ENCODE measurements at regions not wholly inside any gene's neighbourhood (a gene's known extent, or its start where the extent isn't known, plus 50 kb on each side); places are given as distances from the start of the nearest gene placed in this dataset.

- intact Hi-C loops (cut with micrococcal nuclease) = no loop called here
- H4K20me1 ChIP-seq (ENCODE audit: low read length) = no peaks in the 10 kb centered on the region
- CTCF ChIA-PET = no interaction called here
- POLR2A ChIA-PET (ENCODE audit: unreplicated experiment) = no interaction called here
- no peaks in the 10 kb centered on the region for H3K9me3 ChIP-seq (ENCODE audit: low read length)
- no peaks in the 10 kb centered on the region for H3K4me1 ChIP-seq (ENCODE audit: insufficient read depth, low read length)
- ATAC-seq (no peak), DNase-seq (no peak)
- no peaks in the 10 kb centered on the region for H3K9me2 ChIP-seq (replicated peaks; ENCODE audit: low read length)
- H3K4me2 ChIP-seq (ENCODE audit: low read length) = no peak overlapping the region
- no peaks in the 10 kb centered on the region for H3K79me2 ChIP-seq (ENCODE audit: low read length)
- no peaks in the 10 kb centered on the region for H3K36me3 ChIP-seq (ENCODE audit: low read depth, low read length)
- no peak overlapping the region for H3K27ac ChIP-seq (ENCODE audit: low read length)
- H2AFZ ChIP-seq (ENCODE audit: low read length) = no peak overlapping the region
- no peak overlapping the region for H3K4me3 ChIP-seq (ENCODE audit: low read length)
- H3K27me3 ChIP-seq (ENCODE audit: low read length) = no peaks in the 10 kb centered on the region
- no peaks in the 10 kb centered on the region for H3F3A ChIP-seq (ENCODE audit: low read length, unreplicated experiment)
- H3K9ac ChIP-seq (ENCODE audit: low read length) = no peak overlapping the region
- no TSS peak for BruUV-seq (replicated peaks)
- no peak for TF ChIP-seq EZH2 (IDR thresholded peaks at IDR 0.05; ENCODE audit: low read length, unreplicated experiment)
- TF ChIP-seq, protein P1, sequence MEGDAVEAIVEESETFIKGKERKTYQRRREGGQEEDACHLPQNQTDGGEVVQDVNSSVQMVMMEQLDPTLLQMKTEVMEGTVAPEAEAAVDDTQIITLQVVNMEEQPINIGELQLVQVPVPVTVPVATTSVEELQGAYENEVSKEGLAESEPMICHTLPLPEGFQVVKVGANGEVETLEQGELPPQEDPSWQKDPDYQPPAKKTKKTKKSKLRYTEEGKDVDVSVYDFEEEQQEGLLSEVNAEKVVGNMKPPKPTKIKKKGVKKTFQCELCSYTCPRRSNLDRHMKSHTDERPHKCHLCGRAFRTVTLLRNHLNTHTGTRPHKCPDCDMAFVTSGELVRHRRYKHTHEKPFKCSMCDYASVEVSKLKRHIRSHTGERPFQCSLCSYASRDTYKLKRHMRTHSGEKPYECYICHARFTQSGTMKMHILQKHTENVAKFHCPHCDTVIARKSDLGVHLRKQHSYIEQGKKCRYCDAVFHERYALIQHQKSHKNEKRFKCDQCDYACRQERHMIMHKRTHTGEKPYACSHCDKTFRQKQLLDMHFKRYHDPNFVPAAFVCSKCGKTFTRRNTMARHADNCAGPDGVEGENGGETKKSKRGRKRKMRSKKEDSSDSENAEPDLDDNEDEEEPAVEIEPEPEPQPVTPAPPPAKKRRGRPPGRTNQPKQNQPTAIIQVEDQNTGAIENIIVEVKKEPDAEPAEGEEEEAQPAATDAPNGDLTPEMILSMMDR (conservative IDR thresholded peaks at IDR 0.05; ENCODE audit: low read depth, low read length) = no peak
- TF ChIP-seq EZH2phosphoT487 (IDR thresholded peaks at IDR 0.05; ENCODE audit: borderline replicate concordance, low read length) = no peak
Observed at GRCh38 chr1:218815076-218815475, 358.6 kb upstream of the LYPLAL1 start.

DNA sequence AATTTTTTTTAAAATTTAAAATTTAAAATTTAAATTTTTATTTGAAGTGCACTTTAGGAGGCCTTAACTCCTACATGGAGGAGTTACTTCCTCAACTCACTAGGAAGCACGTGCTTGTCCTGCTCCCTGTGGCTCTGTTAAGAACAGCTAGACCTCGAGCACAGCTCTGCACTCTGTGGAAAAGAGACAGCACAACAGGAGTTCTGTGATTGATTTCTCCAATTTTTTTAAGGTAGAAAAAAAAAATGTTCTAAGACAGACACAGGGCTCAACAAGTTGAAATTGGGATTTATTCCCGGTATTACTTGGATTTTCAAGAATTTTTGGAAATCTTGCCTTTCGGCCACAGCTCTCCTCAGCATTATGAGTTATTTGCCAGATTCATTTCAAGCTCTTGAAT, 356.6 kb upstream of the LYPLAL1 start:
- Histone ChIP-seq H3F3A (ENCODE audit: low read length, unreplicated experiment) (no peaks in the 10 kb centered on the region), H3K27ac (ENCODE audit: low read length) (no peak overlapping the region), H3K9me3 (ENCODE audit: low read length) (no peaks in the 10 kb centered on the region), H3K4me2 (ENCODE audit: low read length) (no peak overlapping the region), H3K27me3 (ENCODE audit: low read length) (no peaks in the 10 kb centered on the region), H3K79me2 (ENCODE audit: low read length) (no peaks in the 10 kb centered on the region), H2AFZ (ENCODE audit: low read length) (no peak overlapping the region), H3K9ac (ENCODE audit: low read length) (no peak overlapping the region), H3K4me3 (ENCODE audit: low read length) (no peak overlapping the region), H3K9me2 (replicated peaks; ENCODE audit: low read length) (no peaks in the 10 kb centered on the region), H4K20me1 (ENCODE audit: low read length) (no peaks in the 10 kb centered on the region), H3K36me3 (ENCODE audit: low read depth, low read length) (no peaks in the 10 kb centered on the region), H3K4me1 (ENCODE audit: insufficient read depth, low read length) (no peaks in the 10 kb centered on the region)
- intact Hi-C loops (cut with micrococcal nuclease) = no loop called here
- BruUV-seq (replicated peaks) = no TSS peak
- ATAC-seq (peak; percentile 50), DNase-seq (no peak)
- POLR2A ChIA-PET (ENCODE audit: unreplicated experiment) = interaction anchor here (0.7 kb wide), 1 partner anchor 82 kb away, joined by 3 read pairs; no protein-coding TSS in a partner anchor
- TF ChIP-seq, protein P1 (conservative IDR thresholded peaks at IDR 0.05; ENCODE audit: low read depth, low read length) = no peak
- TF ChIP-seq EZH2 (IDR thresholded peaks at IDR 0.05; ENCODE audit: low read length, unreplicated experiment) (no peak), EZH2phosphoT487 (IDR thresholded peaks at IDR 0.05; ENCODE audit: borderline replicate concordance, low read length) (no peak)
- CTCF ChIA-PET = no interaction called here

GRCh38 chr1:218817691-218818465, 355.8 kb upstream of the LYPLAL1 start:
- Histone ChIP-seq H3K4me3 (ENCODE audit: low read length) (no peak overlapping the region), H3K36me3 (ENCODE audit: low read depth, low read length) (no peaks in the 10 kb centered on the region), H3K4me1 (ENCODE audit: insufficient read depth, low read length) (no peaks in the 10 kb centered on the region), H3K9ac (ENCODE audit: low read length) (no peak overlapping the region), H3K9me3 (ENCODE audit: low read length) (no peaks in the 10 kb centered on the region), H3K79me2 (ENCODE audit: low read length) (no peaks in the 10 kb centered on the region), H2AFZ (ENCODE audit: low read length) (no peak overlapping the region), H3F3A (ENCODE audit: low read length, unreplicated experiment) (no peaks in the 10 kb centered on the region), H3K4me2 (ENCODE audit: low read length) (no peak overlapping the region), H4K20me1 (ENCODE audit: low read length) (no peaks in the 10 kb centered on the region), H3K9me2 (replicated peaks; ENCODE audit: low read length) (no peaks in the 10 kb centered on the region), H3K27me3 (ENCODE audit: low read length) (no peaks in the 10 kb centered on the region), H3K27ac (ENCODE audit: low read length) (no peak overlapping the region)
- no peak for TF ChIP-seq EZH2phosphoT487 (IDR thresholded peaks at IDR 0.05; ENCODE audit: borderline replicate concordance, low read length)
- TF ChIP-seq, protein P1 (conservative IDR thresholded peaks at IDR 0.05; ENCODE audit: low read depth, low read length) = no peak
- TF ChIP-seq EZH2 (IDR thresholded peaks at IDR 0.05; ENCODE audit: low read length, unreplicated experiment) = no peak
- ChIA-PET POLR2A (ENCODE audit: unreplicated experiment) (no interaction called here), CTCF (interaction anchor here (0.5 kb wide), 1 partner anchor 50 kb away, joined by 7 read pairs; no protein-coding TSS in a partner anchor)
- no peak for DNase-seq
- no peak for ATAC-seq
- intact Hi-C loops (cut with micrococcal nuclease) = no loop called here
- no TSS peak for BruUV-seq (replicated peaks)
